ENCODE measurements at regions not wholly inside any gene's neighbourhood (a gene's known extent, or its start where the extent isn't known, plus 50 kb on each side); places are given as distances from the start of the nearest gene placed in this dataset.

- no peak for DNase-seq (ENCODE audit: low read depth)
- no peak for TF ChIP-seq CTCF (IDR thresholded peaks at IDR 0.05; ENCODE audit: control insufficient read depth, extremely low read depth, insufficient read depth)
- H3K4me3 ChIP-seq (ENCODE audit: low read depth, low read length) = no peak overlapping the region
Observed at GRCh38 chr12:13798162-13798561, 183.2 kb downstream of the GRIN2B start.

- no peak for TF ChIP-seq CTCF (IDR thresholded peaks at IDR 0.05; ENCODE audit: control insufficient read depth, extremely low read depth, insufficient read depth)
- H3K4me3 ChIP-seq (ENCODE audit: low read depth, low read length) = no peak overlapping the region
- DNase-seq (ENCODE audit: low read depth) = no peak
Observed at GRCh38 chr12:13794706-13795105, 186.7 kb downstream of the GRIN2B start.

GRCh38 chr12:13790317-13790716 lies 191.1 kb downstream of the GRIN2B start:
- no peak overlapping the region for H3K4me3 ChIP-seq (ENCODE audit: low read depth, low read length)
- DNase-seq (ENCODE audit: low read depth) = no peak
- TF ChIP-seq CTCF (IDR thresholded peaks at IDR 0.05; ENCODE audit: control insufficient read depth, extremely low read depth, insufficient read depth) = no peak

- TF ChIP-seq CTCF (IDR thresholded peaks at IDR 0.05; ENCODE audit: control insufficient read depth, extremely low read depth, insufficient read depth) = no peak
- no peak for DNase-seq (ENCODE audit: low read depth)
- no peak overlapping the region for H3K4me3 ChIP-seq (ENCODE audit: low read depth, low read length)
Observed at GRCh38 chr12:13788626-13789025, 192.8 kb downstream of the GRIN2B start.

GRCh38 chr12:13786646-13787045 lies 194.8 kb downstream of the GRIN2B start:
- H3K4me3 ChIP-seq (ENCODE audit: low read depth, low read length) = no peak overlapping the region
- no peak for TF ChIP-seq CTCF (IDR thresholded peaks at IDR 0.05; ENCODE audit: control insufficient read depth, extremely low read depth, insufficient read depth)
- no peak for DNase-seq (ENCODE audit: low read depth)

GRCh38 chr12:13784504-13784903 lies 196.9 kb downstream of the GRIN2B start:
- no peak for DNase-seq (ENCODE audit: low read depth)
- no peak for TF ChIP-seq CTCF (IDR thresholded peaks at IDR 0.05; ENCODE audit: control insufficient read depth, extremely low read depth, insufficient read depth)
- no peak overlapping the region for H3K4me3 ChIP-seq (ENCODE audit: low read depth, low read length)

- TF ChIP-seq CTCF (IDR thresholded peaks at IDR 0.05; ENCODE audit: control insufficient read depth, extremely low read depth, insufficient read depth) = no peak
- H3K4me3 ChIP-seq (ENCODE audit: low read depth, low read length) = no peak overlapping the region
- no peak for DNase-seq (ENCODE audit: low read depth)
Observed at GRCh38 chr12:13780453-13780852, 200.9 kb downstream of the GRIN2B start.

All from LNCaP clone FGC (cell line).